Naive thymus-derived CD8-positive, alpha-beta T cell (primary cell): ENCODE measurements at regions not wholly inside any gene's neighbourhood (a gene's known extent, or its start where the extent isn't known, plus 50 kb on each side); places are given as distances from the start of the nearest gene placed in this dataset.
"Not testable (repeated sequence)": the region's sequence is repeated elsewhere in the genome, so short reads cannot be mapped to it uniquely, and the experiment has no call there.

Source experiments
- ATAC-seq, 2 donors: fragments of 150-1000 bp; cut with Tn5 transposase in 1 of 2; sonication (Bioruptor Pico), chemical (Tn5 transposase) in 1 of 2; 1 replicate in 1 of 2; 2 replicates in 1 of 2; pipeline ENCODE4 v1.10.0; 2021; ENCODE audit warnings: mild to moderate bottlenecking in 2 of 2, moderate library complexity in 2 of 2
- POLR2A ChIA-PET: fragments of 350-600 bp; sonication (Branson Sonifier 250); formaldehyde crosslinking; loops from one replicate; lab custom pipeline; 2021; ENCODE audit warnings: antibody characterized with exemption; lab: Charles Lee
- DNase-seq, 10 donors: peaks; one replicate each; pipeline versions ENCODE4 v3.0.0 to v3.0.0-alpha.2; 2020 to 2022
- H3K27ac Mint-ChIP-seq, 10 donors: one replicate each; pipeline ENCODE4 v1.8.0; 2020 to 2022; ENCODE audit warnings: mild to moderate bottlenecking in 10 of 10, mixed read lengths in 10 of 10, moderate library complexity in 4 of 10, inconsistent platforms in 1 of 10
- H3K27me3 Mint-ChIP-seq, 5 donors: one replicate each; pipeline ENCODE4 v1.8.0; 2021 to 2022; ENCODE audit warnings: mixed read lengths in 5 of 5
- H3K36me3 Mint-ChIP-seq, 3 donors: one replicate each; pipeline ENCODE4 v1.8.0; 2020 to 2022; ENCODE audit warnings: mixed read lengths in 3 of 3, mild to moderate bottlenecking in 2 of 3, inconsistent platforms in 1 of 3
- H3K4me1 Mint-ChIP-seq, 4 donors: one replicate each; pipeline ENCODE4 v1.8.0; 2021 to 2022; ENCODE audit warnings: mixed read lengths in 4 of 4
- H3K4me3 Mint-ChIP-seq, 10 donors: one replicate each; pipeline ENCODE4 v1.8.0; 2020 to 2022; ENCODE audit warnings: mild to moderate bottlenecking in 10 of 10, mixed read lengths in 10 of 10, moderate library complexity in 6 of 10, inconsistent platforms in 1 of 10
- H3K9me3 Mint-ChIP-seq, 9 donors: one replicate each; pipeline ENCODE4 v1.8.0; 2020 to 2022; ENCODE audit warnings: mixed read lengths in 9 of 9, mild to moderate bottlenecking in 3 of 9, inconsistent platforms in 1 of 9, moderate library complexity in 1 of 9

DNA sequence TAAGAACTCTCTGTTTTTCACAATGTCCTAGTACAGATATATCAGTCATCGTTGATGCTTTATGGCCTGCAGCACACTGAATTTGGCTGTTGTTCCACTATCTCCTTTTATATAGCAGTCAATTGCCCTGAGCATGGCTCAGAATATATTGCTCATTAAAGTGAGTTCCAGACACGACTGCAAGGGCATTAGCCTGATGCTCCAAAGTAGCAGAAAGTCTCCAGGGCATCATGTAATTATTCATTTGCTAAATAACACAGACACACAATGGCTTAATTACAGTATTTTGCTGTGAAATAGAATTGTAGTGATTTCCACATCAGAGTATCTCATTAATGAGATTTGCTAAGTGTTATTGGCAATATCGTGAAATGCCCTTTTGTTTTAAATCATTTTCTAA lies 1167.5 kb downstream of the AACS start:
- Mint-ChIP-seq H3K27me3 (peaks cover 0 to 6% (median 0%) of the 10 kb centered on the region in 5 donors), H3K27ac (no peak overlapping the region), H3K4me1 (peaks cover 0 to 4% (median 0%) of the 10 kb centered on the region in 4 donors), H3K9me3 (peaks cover 0 to 21% (median 2%) of the 10 kb centered on the region in 9 donors), H3K4me3 (no peak overlapping the region), H3K36me3 (no peaks in the 10 kb centered on the region)
- POLR2A ChIA-PET, result no interaction called here
- DNase-seq (no peak), ATAC-seq (no peak)

- H3K27ac Mint-ChIP-seq, result no peak overlapping the region
- DNase-seq, result no peak
- peaks cover 0 to 4% (median 0%) of the 10 kb centered on the region in 4 donors for H3K4me1 Mint-ChIP-seq
- no peak overlapping the region for H3K4me3 Mint-ChIP-seq
- no peaks in the 10 kb centered on the region for H3K36me3 Mint-ChIP-seq
- POLR2A ChIA-PET, result no interaction called here
- ATAC-seq, result no peak
- peaks cover 0 to 21% (median 2%) of the 10 kb centered on the region in 9 donors for H3K9me3 Mint-ChIP-seq
- H3K27me3 Mint-ChIP-seq, result peaks cover 0 to 6% (median 0%) of the 10 kb centered on the region in 5 donors
These were observed 1168.4 kb downstream of the AACS start for GRCh38 chr12:126233625-126234024.

- ATAC-seq (no peak), DNase-seq (no peak)
- Mint-ChIP-seq H3K4me3 (no peak overlapping the region), H3K36me3 (peaks cover 0 to 2% (median 0%) of the 10 kb centered on the region in 3 donors), H3K4me1 (no peaks in the 10 kb centered on the region), H3K27ac (no peak overlapping the region), H3K9me3 (peaks cover 0 to 13% (median 0%) of the 10 kb centered on the region in 9 donors), H3K27me3 (no peaks in the 10 kb centered on the region)
- POLR2A ChIA-PET, result no interaction called here
These were observed 1178.7 kb downstream of the AACS start for GRCh38 chr12:126243814-126244440.

- Mint-ChIP-seq H3K27ac (no peak overlapping the region), H3K4me3 (no peak overlapping the region), H3K36me3 (no peaks in the 10 kb centered on the region), H3K4me1 (no peaks in the 10 kb centered on the region), H3K9me3 (peaks cover 0 to 18% (median 10%) of the 10 kb centered on the region in 9 donors), H3K27me3 (peaks cover 0 to 6% (median 0%) of the 10 kb centered on the region in 5 donors)
- POLR2A ChIA-PET, result no interaction called here
- DNase-seq, result no peak
- no peak for ATAC-seq
These were observed 1182.7 kb downstream of the AACS start for GRCh38 chr12:126247936-126248335.

- Mint-ChIP-seq H3K27me3 (peaks cover 0 to 6% (median 0%) of the 10 kb centered on the region in 5 donors), H3K4me1 (no peaks in the 10 kb centered on the region), H3K27ac (no peak overlapping the region), H3K4me3 (no peak overlapping the region), H3K9me3 (peaks cover 0 to 18% (median 10%) of the 10 kb centered on the region in 9 donors), H3K36me3 (no peaks in the 10 kb centered on the region)
- no peak for ATAC-seq
- POLR2A ChIA-PET, result no interaction called here
- no peak for DNase-seq
These were observed 1183.7 kb downstream of the AACS start for GRCh38 chr12:126248871-126249403.

DNA sequence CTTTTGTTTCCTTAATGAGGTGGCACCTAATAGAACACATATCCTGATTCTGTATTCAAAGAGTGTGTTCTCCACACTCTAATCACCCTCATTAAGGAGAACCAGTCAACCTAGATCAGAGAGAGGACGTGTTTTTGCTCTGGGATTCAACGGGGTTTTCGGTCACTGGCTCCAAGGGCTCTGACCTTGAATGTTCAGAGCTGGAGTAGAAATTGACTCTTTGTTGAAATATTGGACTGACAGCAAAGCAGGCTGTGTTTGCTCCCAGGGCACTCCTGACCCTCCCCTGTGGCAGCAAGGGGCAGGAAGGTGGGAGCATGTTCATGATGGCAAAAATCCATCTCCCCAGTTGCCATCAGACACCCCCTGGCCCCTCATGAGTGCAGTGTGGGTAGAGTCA lies 1193.0 kb downstream of the AACS start:
- no peak for ATAC-seq
- POLR2A ChIA-PET, result no interaction called here

DNA sequence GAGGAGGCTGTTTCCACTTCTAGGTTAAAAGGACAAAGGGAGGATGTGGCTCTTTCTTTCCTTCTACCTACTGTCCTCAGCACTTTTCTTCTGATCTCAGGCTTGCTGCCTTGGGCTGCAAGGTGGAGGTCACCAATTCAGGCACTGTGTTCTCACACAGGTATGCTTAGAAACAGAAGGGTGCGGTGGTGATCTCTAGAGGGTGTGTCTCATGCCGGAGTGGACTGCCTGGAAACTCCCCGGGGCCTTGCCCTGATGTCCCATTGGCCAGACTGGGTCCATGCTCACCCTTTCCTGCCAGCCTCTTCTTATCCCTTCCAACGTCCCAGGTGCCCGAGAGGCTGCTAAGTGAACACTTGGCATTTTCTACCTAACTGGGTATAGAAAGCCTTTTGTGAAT lies 1197.6 kb downstream of the AACS start:
- Mint-ChIP-seq H3K9me3 (peaks cover 0 to 15% (median 3%) of the 10 kb centered on the region in 9 donors), H3K27ac (no peak overlapping the region), H3K4me1 (no peaks in the 10 kb centered on the region), H3K36me3 (peaks cover 0 to 4% (median 0%) of the 10 kb centered on the region in 3 donors), H3K4me3 (no peak overlapping the region), H3K27me3 (no peaks in the 10 kb centered on the region)
- POLR2A ChIA-PET, result no interaction called here
- DNase-seq (no peak), ATAC-seq (no peak)

More for the DNA sequence above, 1193.0 kb downstream of the AACS start:
- DNase-seq, result no peak
- Mint-ChIP-seq H3K27ac (no peak overlapping the region), H3K9me3 (peaks cover 0 to 16% (median 2%) of the 10 kb centered on the region in 9 donors), H3K27me3 (no peaks in the 10 kb centered on the region), H3K4me1 (no peaks in the 10 kb centered on the region), H3K36me3 (no peaks in the 10 kb centered on the region), H3K4me3 (no peak overlapping the region)

GRCh38 chr12:126268222-126268621 lies 1203.0 kb downstream of the AACS start:
- H3K4me3 Mint-ChIP-seq, result no peak overlapping the region
- POLR2A ChIA-PET, result no interaction called here
- peaks cover 0 to 5% (median 0%) of the 10 kb centered on the region in 5 donors for H3K27me3 Mint-ChIP-seq
- no peak overlapping the region for H3K27ac Mint-ChIP-seq
- no peaks in the 10 kb centered on the region for H3K4me1 Mint-ChIP-seq
- no peak for ATAC-seq
- DNase-seq, result no peak
- H3K36me3 Mint-ChIP-seq, result peaks cover 0 to 4% (median 0%) of the 10 kb centered on the region in 3 donors
- peaks cover 2 to 29% (median 10%) of the 10 kb centered on the region in 9 donors for H3K9me3 Mint-ChIP-seq

- Mint-ChIP-seq H3K4me3 (no peak overlapping the region), H3K4me1 (no peaks in the 10 kb centered on the region), H3K27me3 (peaks cover 0 to 5% (median 0%) of the 10 kb centered on the region in 5 donors), H3K9me3 (peaks cover 5 to 35% (median 14%) of the 10 kb centered on the region in 9 donors), H3K27ac (no peak overlapping the region), H3K36me3 (peaks cover 0 to 4% (median 0%) of the 10 kb centered on the region in 3 donors)
- ATAC-seq (no peak), DNase-seq (no peak)
- POLR2A ChIA-PET, result no interaction called here
These were observed 1205.9 kb downstream of the AACS start for GRCh38 chr12:126271159-126271558.

DNA sequence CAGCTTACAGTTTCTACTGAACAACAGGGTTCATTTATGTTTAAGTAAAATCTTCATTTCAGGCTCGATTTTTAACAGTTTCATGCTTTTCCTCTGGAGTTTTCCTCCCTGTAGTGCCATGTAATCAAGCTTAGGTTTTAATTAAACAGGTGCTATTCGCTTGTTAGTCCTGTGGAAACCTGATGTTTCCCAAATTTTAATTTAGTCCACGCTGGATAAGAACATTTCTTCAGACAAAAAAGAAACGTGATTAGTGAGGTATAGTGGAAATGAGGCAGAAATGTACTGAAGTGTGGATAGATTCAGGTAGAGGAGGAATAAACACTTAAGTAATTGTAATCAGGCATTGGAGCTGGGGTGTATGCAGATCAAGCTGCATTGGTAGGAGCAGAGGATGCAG lies 1217.5 kb downstream of the AACS start:
- peaks cover 0 to 12% (median 3%) of the 10 kb centered on the region in 9 donors for H3K9me3 Mint-ChIP-seq
- DNase-seq, result no peak
- H3K4me3 Mint-ChIP-seq, result no peak overlapping the region
- no peaks in the 10 kb centered on the region for H3K27me3 Mint-ChIP-seq
- H3K4me1 Mint-ChIP-seq, result no peaks in the 10 kb centered on the region
- no peak for ATAC-seq
- POLR2A ChIA-PET, result no interaction called here
- no peak overlapping the region for H3K27ac Mint-ChIP-seq
- no peaks in the 10 kb centered on the region for H3K36me3 Mint-ChIP-seq

GRCh38 chr12:126286203-126286602 lies 1221.0 kb downstream of the AACS start:
- H3K4me1 Mint-ChIP-seq, result no peaks in the 10 kb centered on the region
- H3K9me3 Mint-ChIP-seq, result peaks cover 5 to 19% (median 9%) of the 10 kb centered on the region in 9 donors
- no peak overlapping the region for H3K4me3 Mint-ChIP-seq
- ATAC-seq (no peak), DNase-seq (no peak)
- no peaks in the 10 kb centered on the region for H3K27me3 Mint-ChIP-seq
- POLR2A ChIA-PET, result no interaction called here
- no peak overlapping the region for H3K27ac Mint-ChIP-seq
- H3K36me3 Mint-ChIP-seq, result no peaks in the 10 kb centered on the region

- no peaks in the 10 kb centered on the region for H3K4me1 Mint-ChIP-seq
- no peak for ATAC-seq
- peaks cover 0 to 4% (median 0%) of the 10 kb centered on the region in 3 donors for H3K36me3 Mint-ChIP-seq
- POLR2A ChIA-PET, result no interaction called here
- H3K27me3 Mint-ChIP-seq, result no peaks in the 10 kb centered on the region
- H3K27ac Mint-ChIP-seq, result no peak overlapping the region
- H3K9me3 Mint-ChIP-seq, result peaks cover 9 to 39% (median 18%) of the 10 kb centered on the region in 9 donors
- no peak overlapping the region for H3K4me3 Mint-ChIP-seq
- DNase-seq, result no peak
These were observed 1225.2 kb downstream of the AACS start for GRCh38 chr12:126290456-126290855.

DNA sequence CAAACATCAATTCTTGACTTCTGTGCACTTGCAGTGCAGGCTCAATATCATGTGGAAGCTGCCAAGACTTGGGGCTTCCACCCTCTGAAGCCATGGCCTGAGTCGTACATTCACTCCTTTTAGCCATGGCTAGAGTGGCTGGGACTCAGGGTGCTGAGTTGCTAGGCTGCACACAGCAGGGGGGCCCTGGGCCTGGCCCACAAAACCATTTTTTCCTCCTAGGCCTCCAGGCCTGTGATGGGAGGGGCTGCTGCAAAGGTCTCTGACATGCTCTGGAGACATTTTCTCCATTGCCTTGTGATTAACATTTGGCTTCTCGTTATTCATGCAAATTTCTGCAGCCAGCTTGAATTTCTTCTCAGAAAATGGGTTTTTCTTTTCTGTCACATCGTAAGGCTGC lies 1226.8 kb downstream of the AACS start:
- H3K27ac Mint-ChIP-seq, DNase-seq, H3K27me3 Mint-ChIP-seq, H3K36me3 Mint-ChIP-seq, ATAC-seq, H3K4me3 Mint-ChIP-seq, H3K4me1 Mint-ChIP-seq, POLR2A ChIA-PET: not testable (repeated sequence)
- H3K9me3 Mint-ChIP-seq, result peaks cover 9 to 47% (median 17%) of the 10 kb centered on the region in 9 donors
